IMR-90 (cell line): ENCODE measurements at regions not wholly inside any gene's neighbourhood (a gene's known extent, or its start where the extent isn't known, plus 50 kb on each side); places are given as distances from the start of the nearest gene placed in this dataset.

Experiments used
- ATAC-seq: fragments of 200-7000 bp; cut with Tn5 transposase; 2 replicates; pipeline ENCODE4 v1.9.1; 2020; ENCODE audit warnings: low read depth, mild to moderate bottlenecking, moderate library complexity
- BruUV-seq: library from RNA; stranded (reverse); fragments of 400-500 nt; replicated peaks from 2 replicates; lab custom pipeline; 2021; lab: Mats Ljungman, UMichigan
- CTCF ChIA-PET: fragments of 300-600 bp; formaldehyde crosslinking; extraction: SDS; loops from one replicate; lab custom pipeline; 2021; ENCODE audit warnings: antibody characterized with exemption; lab: Yijun Ruan, JAX
- POLR2A ChIA-PET: fragments of 300-600 bp; sonication (Branson Sonifier 250); formaldehyde crosslinking; loops from one replicate; lab custom pipeline; 2022; ENCODE audit warnings: antibody characterized with exemption; ENCODE audit not compliant: unreplicated experiment; lab: Charles Lee
- DNase-seq: peaks from one replicate; pipeline ENCODE4 v3.0.0; 2013
- H2AFZ ChIP-seq: replicated peaks from 2 replicates; pipeline ENCODE3; 2013; ENCODE audit warnings: low read length, mild to moderate bottlenecking; ENCODE audit not compliant: poor library complexity
- H2AK5ac ChIP-seq: 2 replicates; pipeline ENCODE4 v1.6.1; 2013; ENCODE audit warnings: low read depth, low read length, inconsistent platforms
- H2AK9ac ChIP-seq: replicated peaks from 2 replicates; pipeline ENCODE3; 2013; ENCODE audit warnings: mild to moderate bottlenecking, low read depth, low read length, moderate library complexity; ENCODE audit not compliant: poor library complexity
- H2BK120ac ChIP-seq: 2 replicates; pipeline ENCODE4 v1.6.1; 2013; ENCODE audit warnings: low read depth, low read length, inconsistent platforms
- H2BK15ac ChIP-seq: 3 replicates; pipeline ENCODE4 v1.6.1; 2013; ENCODE audit warnings: low read depth, low read length, inconsistent platforms
- H2BK20ac ChIP-seq: 2 replicates; pipeline ENCODE4 v1.6.1; 2013; ENCODE audit warnings: low read depth, mild to moderate bottlenecking, inconsistent platforms, low read length, moderate library complexity
- H2BK5ac ChIP-seq: 2 replicates; pipeline ENCODE4 v1.6.1; 2013; ENCODE audit warnings: mild to moderate bottlenecking, low read depth, low read length, inconsistent platforms; ENCODE audit not compliant: poor library complexity, severe bottlenecking
- H3K14ac ChIP-seq: replicated peaks from 2 replicates; pipeline ENCODE4 v1.6.1; 2013; ENCODE audit warnings: low read depth, low read length, inconsistent platforms
- H3K18ac ChIP-seq: 2 replicates; pipeline ENCODE4 v1.6.1; 2013; ENCODE audit warnings: low read depth, low read length, control low read depth
- H3K23ac ChIP-seq: 2 replicates; pipeline ENCODE4 v1.6.1; 2013; ENCODE audit warnings: low read depth, low read length, inconsistent platforms
- H3K27ac ChIP-seq: 2 replicates; pipeline ENCODE4 v1.5.1; 2013; ENCODE audit warnings: mild to moderate bottlenecking, control low read depth, low read length; ENCODE audit not compliant: insufficient read depth
- H3K27me3 ChIP-seq: 2 replicates; pipeline ENCODE4 v1.6.1; 2013; ENCODE audit warnings: low read length; ENCODE audit not compliant: control insufficient read depth, insufficient read depth
- H3K36me3 ChIP-seq: 2 replicates; pipeline ENCODE4 v1.6.1; 2013; ENCODE audit warnings: low read length, mixed read lengths; ENCODE audit not compliant: control insufficient read depth, insufficient read depth
- H3K4ac ChIP-seq: 2 replicates; pipeline ENCODE4 v1.6.1; 2013; ENCODE audit warnings: low read depth, low read length, inconsistent platforms
- H3K4me1 ChIP-seq: 2 replicates; pipeline ENCODE4 v1.6.1; 2013; ENCODE audit warnings: low read length, mixed read lengths; ENCODE audit not compliant: control insufficient read depth, insufficient read depth
- H3K4me2 ChIP-seq: 2 replicates; pipeline ENCODE4 v1.6.1; 2013; ENCODE audit warnings: low read depth, mild to moderate bottlenecking, control low read depth, low read length, moderate library complexity
- H3K4me3 ChIP-seq: 2 replicates; pipeline ENCODE4 v1.5.1; 2013; ENCODE audit warnings: low read depth, mild to moderate bottlenecking, control low read depth, low read length, moderate library complexity; ENCODE audit not compliant: insufficient read depth
- H3K56ac ChIP-seq: 2 replicates; pipeline ENCODE4 v1.6.1; 2013; ENCODE audit warnings: low read length, inconsistent platforms; ENCODE audit not compliant: insufficient read depth; ENCODE audit errors: extremely low read depth
- H3K79me1 ChIP-seq, 2 experiments: 2 replicates each; pipeline ENCODE4 v1.6.1; 2013; ENCODE audit warnings: low read length in 2 of 2, inconsistent platforms in 1 of 2, low read depth in 1 of 2
- H3K9ac ChIP-seq: 2 replicates; pipeline ENCODE4 v1.6.1; 2013; ENCODE audit warnings: low read depth, low read length, control low read depth
- H3K9me1 ChIP-seq: 2 replicates; pipeline ENCODE4 v1.6.1; 2013; ENCODE audit warnings: low read length, inconsistent platforms; ENCODE audit not compliant: insufficient read depth
- H3K9me3 ChIP-seq: 2 replicates; pipeline ENCODE4 v1.6.1; 2013; ENCODE audit warnings: low read length; ENCODE audit not compliant: control insufficient read depth, insufficient read depth
- H4K20me1 ChIP-seq: 2 replicates; pipeline ENCODE4 v1.6.1; 2013; ENCODE audit warnings: low read length, inconsistent platforms; ENCODE audit not compliant: insufficient read depth
- H4K5ac ChIP-seq: 2 replicates; pipeline ENCODE4 v1.6.1; 2013; ENCODE audit warnings: mild to moderate bottlenecking, low read depth, low read length, control low read depth
- H4K8ac ChIP-seq, 2 experiments: 2 replicates each; pipeline ENCODE4 v1.6.1; 2013; ENCODE audit warnings: low read depth in 2 of 2, low read length in 2 of 2, control low read depth in 1 of 2, inconsistent platforms in 1 of 2
- H4K91ac ChIP-seq: 2 replicates; pipeline ENCODE4 v1.6.1; 2013; ENCODE audit warnings: low read depth, low read length, inconsistent platforms; ENCODE audit not compliant: insufficient read depth
- MXI1 ChIP-seq: IDR thresholded peaks from 2 replicates; pipeline ENCODE4 v1.6.1; 2012; ENCODE audit warnings: low read depth, mild to moderate bottlenecking, low read length, moderate library complexity, borderline replicate concordance
- NFE2L2 ChIP-seq: fragments of 150-350 bp; IDR thresholded peaks from 2 replicates; pipeline ENCODE4 v1.6.1; 2016; ENCODE audit warnings: low read depth, mild to moderate bottlenecking, low read length
- whole genome bisulfite sequencing, 2 experiments: methylation state at CpG; one replicate each; pipeline versions ENCODE4 v1.1.5 to v1.1.7; 2013; ENCODE audit warnings: missing lambda C conversion rate in 2 of 2; ENCODE audit not compliant: insufficient read length in 1 of 2; ENCODE audit errors: extremely low coverage in 2 of 2; 5-methylcytosine and 5-hydroxymethylcytosine counted together
- dilution Hi-C: fragments of 300-500 bp; cut with HindIII; formaldehyde crosslinking; loops from one replicate; pipeline ENCODE4 v1.14.3; 2018; ENCODE audit warnings: low sequenced_read_pairs; ENCODE audit not compliant: unreplicated experiment
- in situ Hi-C: fragments of 300-500 bp; cut with MboI; formaldehyde crosslinking; loops from 3 replicates; pipeline ENCODE4 v1.14.3; 2019; ENCODE audit warnings: low sequenced_read_pairs, inconsistent platforms, mixed read lengths
- intact Hi-C: fragments of 100-400 bp; cut with micrococcal nuclease; formaldehyde crosslinking; loops from 2 replicates; pipeline ENCODE4 v1.10.0; 2022

GRCh38 chr16:62907562-62907961 lies 871.3 kb upstream of the CDH8 start:
- H3K4ac ChIP-seq: no peak overlapping the region
- CTCF ChIA-PET: no interaction called here
- no peak overlapping the region for H3K56ac ChIP-seq
- intact Hi-C loops (no loop called here), dilution Hi-C loops (no loop called here), in situ Hi-C loops (no loop called here)
- H3K9ac ChIP-seq: no peak overlapping the region
- no peak overlapping the region for H4K91ac ChIP-seq
- no CpG with 5 or more reads among the region's 1 CpG for WGBS, 2 experiments
- ATAC-seq (no peak), DNase-seq (no peak)
- no peak for TF ChIP-seq MXI1
- TF ChIP-seq NFE2L2: no peak
- no peak overlapping the region for H2AK5ac ChIP-seq
- no peak overlapping the region for H4K5ac ChIP-seq
- H3K27ac ChIP-seq: no peak overlapping the region
- H3K14ac ChIP-seq: no peak overlapping the region
- H2AK9ac ChIP-seq: no peak overlapping the region
- no peaks in the 10 kb centered on the region for H3K27me3 ChIP-seq
- no peak overlapping the region for H3K4me3 ChIP-seq
- no peak overlapping the region for H2BK120ac ChIP-seq
- H2AFZ ChIP-seq: no peak overlapping the region
- no peak overlapping the region for H2BK5ac ChIP-seq
- no peak overlapping the region for H3K18ac ChIP-seq
- peaks cover 6% of the 10 kb centered on the region for H3K9me3 ChIP-seq
- BruUV-seq: no TSS peak
- H2BK20ac ChIP-seq: no peak overlapping the region
- no peak overlapping the region for H3K4me2 ChIP-seq
- H3K9me1 ChIP-seq: no peaks in the 10 kb centered on the region
- H2BK15ac ChIP-seq: no peak overlapping the region
- H3K79me1 ChIP-seq: no peaks in the 10 kb centered on the region
- H4K8ac ChIP-seq: no peak overlapping the region
- no peak overlapping the region for H3K23ac ChIP-seq
- H3K4me1 ChIP-seq: no peaks in the 10 kb centered on the region
- H3K36me3 ChIP-seq: no peaks in the 10 kb centered on the region
- POLR2A ChIA-PET: no interaction called here
- no peaks in the 10 kb centered on the region for H4K20me1 ChIP-seq
